ENCODE measurements at regions not wholly inside any gene's neighbourhood (a gene's known extent, or its start where the extent isn't known, plus 50 kb on each side); places are given as distances from the start of the nearest gene placed in this dataset.

DNA sequence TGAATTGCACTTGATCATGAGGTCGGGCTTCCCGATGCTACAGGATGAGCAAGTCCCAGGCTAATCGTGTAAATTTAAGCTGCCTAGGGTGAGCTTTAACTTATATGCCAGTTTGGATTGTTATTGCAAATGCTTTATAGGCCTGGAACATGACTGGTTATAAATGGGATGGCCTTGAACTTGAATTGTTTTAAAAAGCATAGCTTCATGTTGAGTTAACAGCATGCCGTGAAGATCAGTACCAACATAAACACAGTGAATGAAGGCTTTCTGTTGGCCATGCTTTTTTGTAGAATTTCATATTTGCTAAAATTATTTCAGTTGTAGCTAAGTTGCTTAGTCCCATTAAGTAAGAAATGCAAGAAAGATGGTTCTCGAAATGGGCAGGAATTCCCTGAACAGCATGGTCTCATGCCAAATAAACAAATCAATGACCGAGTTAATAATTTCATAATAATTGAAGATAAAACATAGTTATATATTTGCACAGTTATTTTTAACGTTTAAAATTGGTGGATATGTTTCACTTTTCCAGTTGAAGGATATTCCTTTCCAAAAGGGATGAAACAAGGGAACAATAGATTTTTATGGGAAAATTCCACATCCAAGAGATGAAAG, 76.6 kb upstream of the ARID1B start:
- Histone ChIP-seq H2AFZ (ENCODE audit: low read length) (no peak overlapping the region), H3K79me2 (ENCODE audit: low read length) (no peaks in the 10 kb centered on the region), H3K9me2 (replicated peaks; ENCODE audit: insufficient read depth, low read length) (no peaks in the 10 kb centered on the region), H3K4me3 (ENCODE audit: low read length) (no peak overlapping the region), H3K4me2 (ENCODE audit: low read depth, low read length) (no peak overlapping the region), H3K27me3 (replicated peaks; ENCODE audit: insufficient read depth, low read length) (no peaks in the 10 kb centered on the region), H3K27ac (ENCODE audit: low read length) (no peak overlapping the region), H3F3A (ENCODE audit: insufficient read depth, low read length) (peaks cover 16% of the 10 kb centered on the region), H4K20me1 (ENCODE audit: insufficient read depth, low read length) (no peaks in the 10 kb centered on the region), H3K9ac (ENCODE audit: low read length) (no peak overlapping the region), H3K4me1 (ENCODE audit: low read length) (peaks cover 29% of the 10 kb centered on the region), H3K36me3 (replicated peaks; ENCODE audit: insufficient read depth, low read length) (no peaks in the 10 kb centered on the region), H3K9me3 (replicated peaks; ENCODE audit: insufficient read depth, low read length) (no peaks in the 10 kb centered on the region)
- DNase-seq: no peak
- TF ChIP-seq, protein P1, sequence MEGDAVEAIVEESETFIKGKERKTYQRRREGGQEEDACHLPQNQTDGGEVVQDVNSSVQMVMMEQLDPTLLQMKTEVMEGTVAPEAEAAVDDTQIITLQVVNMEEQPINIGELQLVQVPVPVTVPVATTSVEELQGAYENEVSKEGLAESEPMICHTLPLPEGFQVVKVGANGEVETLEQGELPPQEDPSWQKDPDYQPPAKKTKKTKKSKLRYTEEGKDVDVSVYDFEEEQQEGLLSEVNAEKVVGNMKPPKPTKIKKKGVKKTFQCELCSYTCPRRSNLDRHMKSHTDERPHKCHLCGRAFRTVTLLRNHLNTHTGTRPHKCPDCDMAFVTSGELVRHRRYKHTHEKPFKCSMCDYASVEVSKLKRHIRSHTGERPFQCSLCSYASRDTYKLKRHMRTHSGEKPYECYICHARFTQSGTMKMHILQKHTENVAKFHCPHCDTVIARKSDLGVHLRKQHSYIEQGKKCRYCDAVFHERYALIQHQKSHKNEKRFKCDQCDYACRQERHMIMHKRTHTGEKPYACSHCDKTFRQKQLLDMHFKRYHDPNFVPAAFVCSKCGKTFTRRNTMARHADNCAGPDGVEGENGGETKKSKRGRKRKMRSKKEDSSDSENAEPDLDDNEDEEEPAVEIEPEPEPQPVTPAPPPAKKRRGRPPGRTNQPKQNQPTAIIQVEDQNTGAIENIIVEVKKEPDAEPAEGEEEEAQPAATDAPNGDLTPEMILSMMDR (IDR thresholded peaks at IDR 0.05; ENCODE audit: low read length): no peak
- TF ChIP-seq EZH2phosphoT487 (IDR thresholded peaks at IDR 0.05; ENCODE audit: low read length) (no peak), EZH2 (optimal IDR thresholded peaks at IDR 0.05; ENCODE audit: low read depth, low read length) (no peak)

DNA sequence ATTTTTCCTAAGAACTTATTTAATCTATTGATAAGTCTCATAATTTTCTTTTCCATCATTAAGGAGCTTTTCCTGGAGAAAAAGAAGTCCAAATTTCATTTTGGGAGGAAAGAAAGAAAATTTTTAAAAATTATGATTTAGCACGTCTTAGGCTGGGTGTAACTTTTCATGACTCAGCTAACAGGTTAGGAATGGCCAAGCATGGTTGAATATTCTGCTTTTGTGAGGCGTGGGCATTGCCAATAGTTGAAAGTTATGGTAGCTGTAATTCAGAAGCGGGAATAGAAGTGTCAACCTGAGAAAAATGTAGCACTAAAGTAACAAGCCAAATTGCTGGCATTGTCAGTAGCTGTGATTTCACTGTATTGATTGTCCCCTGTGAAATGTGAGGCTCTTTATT, 77.2 kb upstream of the ARID1B start:
- Histone ChIP-seq H3F3A (ENCODE audit: insufficient read depth, low read length) (peaks cover 16% of the 10 kb centered on the region), H3K4me1 (ENCODE audit: low read length) (peaks cover 29% of the 10 kb centered on the region), H3K27me3 (replicated peaks; ENCODE audit: insufficient read depth, low read length) (no peaks in the 10 kb centered on the region), H2AFZ (ENCODE audit: low read length) (no peak overlapping the region), H3K9me3 (replicated peaks; ENCODE audit: insufficient read depth, low read length) (no peaks in the 10 kb centered on the region), H3K4me3 (ENCODE audit: low read length) (no peak overlapping the region), H3K9ac (ENCODE audit: low read length) (no peak overlapping the region), H4K20me1 (ENCODE audit: insufficient read depth, low read length) (no peaks in the 10 kb centered on the region), H3K4me2 (ENCODE audit: low read depth, low read length) (no peak overlapping the region), H3K9me2 (replicated peaks; ENCODE audit: insufficient read depth, low read length) (no peaks in the 10 kb centered on the region), H3K27ac (ENCODE audit: low read length) (no peak overlapping the region), H3K36me3 (replicated peaks; ENCODE audit: insufficient read depth, low read length) (no peaks in the 10 kb centered on the region), H3K79me2 (ENCODE audit: low read length) (no peaks in the 10 kb centered on the region)
- no peak for DNase-seq
- no peak for TF ChIP-seq EZH2 (optimal IDR thresholded peaks at IDR 0.05; ENCODE audit: low read depth, low read length)
- TF ChIP-seq, protein P1 (IDR thresholded peaks at IDR 0.05; ENCODE audit: low read length): no peak
- no peak for TF ChIP-seq EZH2phosphoT487 (IDR thresholded peaks at IDR 0.05; ENCODE audit: low read length)

DNA sequence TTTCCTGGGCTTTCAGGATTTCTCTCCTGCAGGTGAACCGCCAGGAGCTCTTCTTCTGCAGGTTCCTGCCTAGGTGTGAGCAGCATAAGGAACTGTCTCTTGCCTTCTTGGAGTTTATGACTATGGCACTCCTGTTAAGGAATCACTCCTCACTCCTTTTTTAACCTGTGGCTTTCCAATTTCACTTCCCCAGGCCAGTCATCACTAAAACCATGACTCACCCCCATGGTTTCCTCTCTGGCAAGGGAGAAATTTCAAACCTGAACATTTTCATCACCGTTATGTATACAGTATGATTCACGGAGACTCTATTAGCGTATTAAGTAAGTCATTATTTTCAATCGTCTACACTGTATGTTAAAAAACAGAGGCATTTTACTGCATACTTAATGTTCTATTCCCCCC, 78.2 kb upstream of the ARID1B start:
- Histone ChIP-seq H3K9me2 (replicated peaks; ENCODE audit: insufficient read depth, low read length) (no peaks in the 10 kb centered on the region), H2AFZ (ENCODE audit: low read length) (no peak overlapping the region), H3K9ac (ENCODE audit: low read length) (no peak overlapping the region), H3K4me3 (ENCODE audit: low read length) (peak overlapping the region; percentile 17), H3K4me2 (ENCODE audit: low read depth, low read length) (peak overlapping the region; percentile 67), H3K9me3 (replicated peaks; ENCODE audit: insufficient read depth, low read length) (no peaks in the 10 kb centered on the region), H3F3A (ENCODE audit: insufficient read depth, low read length) (peaks cover 16% of the 10 kb centered on the region), H3K36me3 (replicated peaks; ENCODE audit: insufficient read depth, low read length) (no peaks in the 10 kb centered on the region), H3K27ac (ENCODE audit: low read length) (peak overlapping the region; percentile 41; the same call in 1 of the 2 replicates), H3K27me3 (replicated peaks; ENCODE audit: insufficient read depth, low read length) (no peaks in the 10 kb centered on the region), H3K79me2 (ENCODE audit: low read length) (no peaks in the 10 kb centered on the region), H4K20me1 (ENCODE audit: insufficient read depth, low read length) (no peaks in the 10 kb centered on the region), H3K4me1 (ENCODE audit: low read length) (peaks cover 29% of the 10 kb centered on the region)
- DNase-seq: no peak
- TF ChIP-seq EZH2 (optimal IDR thresholded peaks at IDR 0.05; ENCODE audit: low read depth, low read length): no peak
